ENCODE measurements at regions not wholly inside any gene's neighbourhood (a gene's known extent, or its start where the extent isn't known, plus 50 kb on each side); places are given as distances from the start of the nearest gene placed in this dataset.

- no peak overlapping the region for H3K4me3 ChIP-seq
- Mint-ChIP-seq H3K9me3 (no peaks in the 10 kb centered on the region), H3K4me3 (no peak overlapping the region), H3K36me3 (no peaks in the 10 kb centered on the region), H3K4me1 (no peaks in the 10 kb centered on the region), H3K27ac (no peak overlapping the region), H3K27me3 (ENCODE audit: insufficient read depth, low read depth) (no peaks in the 10 kb centered on the region)
- peak overlapping the region; percentile 67 for H3K4me2 ChIP-seq
- H3F3A ChIP-seq (ENCODE audit: low read depth) = peaks cover 27% of the 10 kb centered on the region
- H3K79me2 ChIP-seq (ENCODE audit: low read depth) = no peaks in the 10 kb centered on the region
- no peak overlapping the region for H3K27ac ChIP-seq
- H3K4me1 ChIP-seq = peaks cover 31% of the 10 kb centered on the region
- H3K36me3 ChIP-seq = no peaks in the 10 kb centered on the region
- no peak overlapping the region for H3K9ac ChIP-seq
- DNase-seq (ENCODE audit: low spot score) = peak; percentile 35
- no peak for TF ChIP-seq EZH2phosphoT487 (IDR thresholded peaks at IDR 0.05)
- TF ChIP-seq EZH2 (IDR thresholded peaks at IDR 0.05) = no peak
- TF ChIP-seq CTCF (IDR thresholded peaks at IDR 0.05) = no peak
- no peaks in the 10 kb centered on the region for H3K27me3 ChIP-seq
- no peak overlapping the region for H2AFZ ChIP-seq (replicated peaks)
- peaks cover 5% of the 10 kb centered on the region for H4K20me1 ChIP-seq (ENCODE audit: low read depth)
- H3K9me3 ChIP-seq (ENCODE audit: low read depth) = no peaks in the 10 kb centered on the region
These were observed 234.1 kb downstream of the GATA3 start for GRCh38 chr10:8288600-8288999.

GRCh38 chr10:8289186-8289924 is 234.9 kb downstream of the GATA3 start:
- Mint-ChIP-seq H3K4me1 (no peaks in the 10 kb centered on the region), H3K27ac (no peak overlapping the region), H3K9me3 (no peaks in the 10 kb centered on the region), H3K27me3 (ENCODE audit: insufficient read depth, low read depth) (no peaks in the 10 kb centered on the region), H3K4me3 (no peak overlapping the region), H3K36me3 (no peaks in the 10 kb centered on the region)
- peak overlapping the region; percentile 67 for H3K4me2 ChIP-seq
- no peaks in the 10 kb centered on the region for H3K9me3 ChIP-seq (ENCODE audit: low read depth)
- H2AFZ ChIP-seq (replicated peaks) = no peak overlapping the region
- H3K9ac ChIP-seq = no peak overlapping the region
- peaks cover 31% of the 10 kb centered on the region for H3K4me1 ChIP-seq
- H3K27ac ChIP-seq = no peak overlapping the region
- H4K20me1 ChIP-seq (ENCODE audit: low read depth) = peaks cover 5% of the 10 kb centered on the region
- H3K79me2 ChIP-seq (ENCODE audit: low read depth) = no peaks in the 10 kb centered on the region
- no peak overlapping the region for H3K4me3 ChIP-seq
- DNase-seq (ENCODE audit: low spot score) = peak; percentile 66
- no peaks in the 10 kb centered on the region for H3K36me3 ChIP-seq
- peaks cover 27% of the 10 kb centered on the region for H3F3A ChIP-seq (ENCODE audit: low read depth)
- no peaks in the 10 kb centered on the region for H3K27me3 ChIP-seq
- TF ChIP-seq EZH2 (IDR thresholded peaks at IDR 0.05) (no peak), CTCF (IDR thresholded peaks at IDR 0.05) (no peak), EZH2phosphoT487 (IDR thresholded peaks at IDR 0.05) (peak; percentile 97)

GRCh38 chr10:8294779-8295178 is 240.3 kb downstream of the GATA3 start:
- H3K4me3 Mint-ChIP-seq = no peak overlapping the region

More at GRCh38 chr10:8294779-8295178, 240.3 kb downstream of the GATA3 start:
- no peak for TF ChIP-seq CTCF (IDR thresholded peaks at IDR 0.05)
- peaks cover 4% of the 10 kb centered on the region for H3K4me1 Mint-ChIP-seq
- H3K27me3 Mint-ChIP-seq (ENCODE audit: insufficient read depth, low read depth) = no peaks in the 10 kb centered on the region
- Histone ChIP-seq H3K27me3 (peaks cover 25% of the 10 kb centered on the region), H3K79me2 (ENCODE audit: low read depth) (no peaks in the 10 kb centered on the region), H3K9me3 (ENCODE audit: low read depth) (no peaks in the 10 kb centered on the region), H2AFZ (replicated peaks) (no peak overlapping the region), H3K27ac (no peak overlapping the region), H3K36me3 (no peaks in the 10 kb centered on the region), H3K9ac (no peak overlapping the region), H3K4me3 (no peak overlapping the region), H4K20me1 (ENCODE audit: low read depth) (peaks cover 3% of the 10 kb centered on the region), H3K4me1 (peaks cover 31% of the 10 kb centered on the region), H3F3A (ENCODE audit: low read depth) (peaks cover 9% of the 10 kb centered on the region), H3K4me2 (no peak overlapping the region)
- no peaks in the 10 kb centered on the region for H3K9me3 Mint-ChIP-seq
- DNase-seq (ENCODE audit: low spot score) = no peak
- no peaks in the 10 kb centered on the region for H3K36me3 Mint-ChIP-seq
- H3K27ac Mint-ChIP-seq = no peak overlapping the region

Data from neural progenitor cell (in vitro differentiated cells).